K562 (cell line): ENCODE measurements at regions not wholly inside any gene's neighbourhood (a gene's known extent, or its start where the extent isn't known, plus 50 kb on each side); places are given as distances from the start of the nearest gene placed in this dataset.

Experiments used
- ARID2 ChIP-seq: fragments of 450-650 bp; IDR thresholded peaks from 2 replicates; pipeline ENCODE4 v1.6.1; 2017; ENCODE audit warnings: antibody characterized with exemption, mild to moderate bottlenecking
- CBFA2T2 ChIP-seq: fragments of 450-650 bp; conservative IDR thresholded peaks from 2 replicates; pipeline ENCODE4 v1.6.1; 2017; ENCODE audit warnings: mild to moderate bottlenecking
- E2F6 ChIP-seq, 2 experiments: IDR thresholded peaks; 2 replicates each; pipeline ENCODE4 v1.6.1; 2011; ENCODE audit warnings: borderline replicate concordance in 1 of 2, control low read depth in 1 of 2, low read depth in 1 of 2, low read length in 1 of 2, mild to moderate bottlenecking in 1 of 2, mixed read lengths in 1 of 2, moderate library complexity in 1 of 2; ENCODE audit not compliant: insufficient read depth in 1 of 2, insufficient read length in 1 of 2, poor library complexity in 1 of 2, severe bottlenecking in 1 of 2; ENCODE audit errors: extremely low read depth in 1 of 2
- JUNB ChIP-seq: fragments of 450-650 bp; formaldehyde crosslinking; conservative IDR thresholded peaks from 2 replicates; pipeline ENCODE4 v1.4.0; 2020; ENCODE audit warnings: mild to moderate bottlenecking
- KLF13 ChIP-seq: fragments of 450-650 bp; IDR thresholded peaks from 2 replicates; pipeline ENCODE4 v1.6.1; 2016; ENCODE audit warnings: missing genetic modification characterization, low read depth, mild to moderate bottlenecking, missing compliant biosample characterization, moderate library complexity, borderline replicate concordance
- PHB2 ChIP-seq: fragments of 450-650 bp; IDR thresholded peaks from 2 replicates; pipeline ENCODE4 v1.6.1; 2017; ENCODE audit warnings: low read depth
- POLR2A ChIP-seq: fragments of 450-650 bp; conservative IDR thresholded peaks from 2 replicates; pipeline ENCODE4 v1.6.1; 2016
- SP1 ChIP-seq: sonication (generic); formaldehyde crosslinking; IDR thresholded peaks from 2 replicates; pipeline ENCODE4 v1.8.1; 2022; ENCODE audit warnings: mild to moderate bottlenecking, missing genetic modification reagents
- STAG1 ChIP-seq: sonication (generic); formaldehyde crosslinking; IDR thresholded peaks from 2 replicates; pipeline ENCODE4 v1.5.0; 2020; ENCODE audit warnings: missing genetic modification reagents, borderline replicate concordance
- TCF15 ChIP-seq: fragments of 250-450 bp; sonication (Bioruptor Pico); IDR thresholded peaks from 2 replicates; pipeline ENCODE4 v1.8.0; 2022; ENCODE audit warnings: moderate library complexity, mild to moderate bottlenecking, inconsistent platforms
- TRIM24 ChIP-seq, 2 experiments: fragments of 450-650 bp; IDR thresholded peaks; 2 replicates each; pipeline ENCODE4 v1.6.1; 2016
- ZBTB26 ChIP-seq: fragments of 450-650 bp; formaldehyde crosslinking; IDR thresholded peaks from 2 replicates; pipeline ENCODE4 v1.4.0; 2022; ENCODE audit warnings: missing genetic modification characterization
- ZNF253 ChIP-seq: fragments of 250-450 bp; sonication (Bioruptor Pico); conservative IDR thresholded peaks from 2 replicates; pipeline ENCODE4 v1.6.1; 2021; ENCODE audit warnings: mild to moderate bottlenecking
- ZNF551 ChIP-seq: fragments of 250-450 bp; sonication (Bioruptor Pico); IDR thresholded peaks from 2 replicates; pipeline ENCODE4 v1.5.0; 2021; ENCODE audit warnings: mild to moderate bottlenecking, moderate library complexity

GRCh38 chr9:105954517-105954916 is 260.2 kb downstream of the TMEM38B start:
- TF ChIP-seq TRIM24 (IDR thresholded peaks at IDR 0.05) (no peak), ZNF253 (no peak), E2F6 (IDR thresholded peaks at IDR 0.05; ENCODE audit: borderline replicate concordance in 1 of 2, extremely low read depth in 1 of 2, insufficient read depth in 1 of 2, insufficient read length in 1 of 2, low read depth in 1 of 2, low read length in 1 of 2, poor library complexity in 1 of 2, severe bottlenecking in 1 of 2) (no peak), PHB2 (no peak), CBFA2T2 (no peak), JUNB (CRISPR knock-in tag) (no peak), TCF15 (CRISPR knock-in tag) (no peak), SP1 (CRISPR knock-in tag) (no peak), POLR2A (no peak), KLF13 (tag) (no peak), ARID2 (no peak), ZNF551 (no peak), ZBTB26 (no peak), STAG1 (CRISPR knock-in tag) (no peak)
